Gastroesophageal sphincter (tissue), 3 donors: ENCODE measurements at regions not wholly inside any gene's neighbourhood (a gene's known extent, or its start where the extent isn't known, plus 50 kb on each side); places are given as distances from the start of the nearest gene placed in this dataset.

ENCODE experiments used
- EP300 ChIP-seq: sonication (generic); formaldehyde crosslinking; IDR thresholded peaks from one replicate; pipeline ENCODE4 v1.6.1; 2017; ENCODE audit warnings: antibody characterized with exemption, mild to moderate bottlenecking
- POLR2A ChIP-seq, 2 donors: fragments of 450-650 bp; IDR thresholded peaks; one replicate each; pipeline ENCODE4 v1.6.1; 2017; ENCODE audit warnings: antibody characterized with exemption in 2 of 2, mild to moderate bottlenecking in 2 of 2, moderate library complexity in 1 of 2
- POLR2AphosphoS5 ChIP-seq: sonication (generic); formaldehyde crosslinking; IDR thresholded peaks from one replicate; pipeline ENCODE4 v1.6.1; 2017; ENCODE audit warnings: antibody characterized with exemption
- TF ChIP-seq, protein P1 (sequence below), 4 experiments: fragments of 200-600 bp in 2 of 4; fragments of 450-650 bp in 2 of 4; sonication (generic) in 1 of 4; IDR thresholded peaks; one replicate each; pipeline ENCODE4 v1.5.1; 2017 to 2019; ENCODE audit warnings: antibody characterized with exemption in 4 of 4, mild to moderate bottlenecking in 2 of 4, moderate library complexity in 2 of 4

DNA sequence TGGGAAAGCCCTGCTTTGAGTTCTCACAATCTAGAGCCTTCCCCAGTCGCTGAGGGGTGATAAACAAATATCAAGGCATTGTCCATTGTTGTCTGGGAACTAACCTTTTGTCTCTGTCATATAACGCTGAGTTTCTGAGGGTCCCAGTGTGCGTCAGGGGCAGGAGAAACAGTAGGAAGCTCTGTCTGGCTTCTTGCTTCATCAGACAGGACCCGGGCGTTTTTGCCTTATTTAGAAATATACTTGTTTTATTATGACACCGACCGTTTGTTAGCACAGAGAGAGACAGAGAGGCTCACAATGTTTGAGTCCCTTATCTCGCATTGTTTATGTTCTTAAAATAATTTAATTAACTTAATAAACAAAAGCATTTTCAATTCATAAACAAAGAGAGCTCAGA, 204.9 kb upstream of the GAS1 start:
- TF ChIP-seq, protein P1, sequence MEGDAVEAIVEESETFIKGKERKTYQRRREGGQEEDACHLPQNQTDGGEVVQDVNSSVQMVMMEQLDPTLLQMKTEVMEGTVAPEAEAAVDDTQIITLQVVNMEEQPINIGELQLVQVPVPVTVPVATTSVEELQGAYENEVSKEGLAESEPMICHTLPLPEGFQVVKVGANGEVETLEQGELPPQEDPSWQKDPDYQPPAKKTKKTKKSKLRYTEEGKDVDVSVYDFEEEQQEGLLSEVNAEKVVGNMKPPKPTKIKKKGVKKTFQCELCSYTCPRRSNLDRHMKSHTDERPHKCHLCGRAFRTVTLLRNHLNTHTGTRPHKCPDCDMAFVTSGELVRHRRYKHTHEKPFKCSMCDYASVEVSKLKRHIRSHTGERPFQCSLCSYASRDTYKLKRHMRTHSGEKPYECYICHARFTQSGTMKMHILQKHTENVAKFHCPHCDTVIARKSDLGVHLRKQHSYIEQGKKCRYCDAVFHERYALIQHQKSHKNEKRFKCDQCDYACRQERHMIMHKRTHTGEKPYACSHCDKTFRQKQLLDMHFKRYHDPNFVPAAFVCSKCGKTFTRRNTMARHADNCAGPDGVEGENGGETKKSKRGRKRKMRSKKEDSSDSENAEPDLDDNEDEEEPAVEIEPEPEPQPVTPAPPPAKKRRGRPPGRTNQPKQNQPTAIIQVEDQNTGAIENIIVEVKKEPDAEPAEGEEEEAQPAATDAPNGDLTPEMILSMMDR (IDR thresholded peaks at IDR 0.05): no peak
- no peak for TF ChIP-seq POLR2A (IDR thresholded peaks at IDR 0.05)
- no peak for TF ChIP-seq EP300
- TF ChIP-seq POLR2AphosphoS5: no peak
